Raji (cell line): ENCODE measurements at regions not wholly inside any gene's neighbourhood (a gene's known extent, or its start where the extent isn't known, plus 50 kb on each side); places are given as distances from the start of the nearest gene placed in this dataset.

ENCODE experiments used
- POLR2A ChIP-seq: IDR thresholded peaks from 2 replicates; pipeline ENCODE4 v1.6.1; 2011; ENCODE audit warnings: low read depth, low read length, control low read depth; ENCODE audit not compliant: insufficient read depth

DNA sequence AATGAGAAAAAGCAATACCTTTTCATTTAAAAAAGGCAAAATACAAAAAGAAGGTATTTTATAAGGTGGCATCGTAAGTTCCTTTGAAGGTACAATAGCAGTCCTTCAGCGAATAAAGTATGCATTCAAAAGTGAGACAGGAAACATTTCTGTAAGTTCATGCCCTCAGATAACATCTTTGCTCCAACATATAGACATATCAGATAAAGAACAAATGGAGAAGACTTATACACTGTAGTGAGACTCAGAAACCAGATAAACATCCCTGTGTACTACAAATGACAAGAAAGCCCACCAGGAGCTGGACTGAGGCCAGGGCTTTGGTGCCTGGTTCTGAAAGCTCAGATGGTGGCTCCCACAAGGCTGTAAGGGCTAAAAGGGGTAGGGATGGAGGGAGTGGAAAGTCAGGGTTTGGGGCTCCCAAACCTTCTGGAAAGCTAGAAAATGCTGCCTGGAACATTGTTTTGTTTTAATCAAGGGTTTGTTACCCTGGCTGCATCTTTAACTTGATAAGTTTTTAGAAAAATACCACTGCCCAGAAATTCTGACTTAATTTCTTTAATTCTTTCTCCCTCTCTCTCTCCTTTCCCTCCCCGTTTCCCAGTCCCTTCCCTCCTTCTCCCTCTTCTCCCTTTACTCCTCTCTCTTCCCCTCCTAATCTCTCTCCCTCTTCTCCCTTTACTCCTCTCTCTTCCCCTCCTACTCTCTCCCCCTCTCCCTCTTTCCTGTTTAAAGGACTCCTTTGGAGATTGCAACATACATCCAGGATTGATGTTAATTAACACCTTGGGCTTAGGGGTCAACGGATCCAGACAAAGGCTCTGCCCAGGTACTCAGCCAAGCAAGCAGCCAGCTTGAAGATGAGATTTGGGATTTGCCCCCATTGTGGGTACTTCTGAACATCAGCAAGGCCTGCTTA is 126.1 kb downstream of the AQP9 start:
- TF ChIP-seq POLR2A, result no peak

- no peak for TF ChIP-seq POLR2A
Measured at GRCh38 chr15:58267051-58267450, 128.9 kb downstream of the AQP9 start.

GRCh38 chr15:58268746-58269267 is 130.6 kb downstream of the AQP9 start:
- TF ChIP-seq POLR2A, result no peak

DNA sequence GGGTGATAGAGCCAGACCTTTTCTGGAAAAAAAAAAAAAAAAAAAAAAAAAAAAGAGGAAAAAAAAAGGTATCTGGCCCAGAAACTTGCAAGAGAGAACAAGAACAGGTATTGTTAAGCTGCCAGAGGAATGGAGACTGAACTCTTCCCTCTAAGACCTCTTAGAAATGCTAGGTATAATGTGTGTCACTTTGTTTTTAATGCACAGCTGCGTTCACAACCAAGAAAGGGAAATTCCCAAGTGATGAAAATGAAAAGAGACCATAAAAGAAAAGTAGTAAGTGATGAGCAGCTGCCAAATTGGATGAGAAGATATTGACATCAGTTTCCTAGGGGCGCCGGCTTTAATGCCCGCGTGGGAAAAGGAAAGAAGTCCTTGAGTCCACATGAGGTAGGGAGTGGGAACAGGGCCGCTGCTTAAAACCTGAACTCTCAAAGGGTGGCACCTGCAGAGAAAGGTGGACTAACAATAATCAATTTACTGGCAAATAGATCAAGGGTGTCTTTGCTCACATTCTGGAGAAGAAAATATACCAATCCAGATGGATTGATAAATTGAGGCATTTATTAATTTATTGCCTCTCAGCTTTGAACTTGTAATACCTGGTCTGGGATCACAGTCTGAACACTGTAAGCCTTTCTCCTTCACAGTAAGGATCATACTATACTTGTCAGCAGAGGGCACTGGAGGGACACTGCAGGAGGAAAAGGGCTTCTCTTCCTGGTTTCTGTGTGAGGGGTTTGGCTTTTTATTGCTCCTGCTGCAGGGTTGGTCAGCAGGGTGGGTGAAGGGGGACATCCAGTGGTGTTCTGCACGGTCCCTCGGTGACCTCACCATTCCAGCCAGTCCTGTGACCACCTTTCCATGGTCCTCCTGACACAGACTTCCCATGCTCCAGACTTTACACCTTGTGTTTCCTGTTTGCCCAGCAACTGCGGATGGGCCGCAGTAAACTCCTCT is 131.6 kb downstream of the AQP9 start:
- TF ChIP-seq POLR2A, result no peak

GRCh38 chr15:58271410-58271809 is 133.2 kb downstream of the AQP9 start:
- no peak for TF ChIP-seq POLR2A

- TF ChIP-seq POLR2A, result no peak
Measured at GRCh38 chr15:58273104-58273503, 134.9 kb downstream of the AQP9 start.

GRCh38 chr15:58274885-58275284 is 136.7 kb downstream of the AQP9 start:
- TF ChIP-seq POLR2A, result no peak

DNA sequence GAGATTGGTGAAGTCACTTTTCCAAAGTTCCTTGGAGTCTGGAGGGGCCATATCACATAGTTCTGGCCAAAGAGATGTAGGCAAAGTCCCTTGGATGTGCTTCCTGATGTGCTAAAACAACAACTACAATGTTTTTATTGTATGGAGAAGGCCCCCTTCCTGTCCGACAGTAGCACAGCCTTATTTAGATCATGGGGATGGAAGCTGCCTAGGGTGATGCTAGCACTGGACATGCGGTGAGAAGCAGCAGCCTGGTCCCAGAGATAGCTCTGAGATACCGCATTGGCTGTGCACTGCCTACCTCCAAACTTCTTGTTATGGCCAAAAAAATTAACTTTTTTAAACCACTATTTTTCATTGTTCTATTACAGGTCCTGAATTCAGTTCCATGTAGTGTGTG is 137.6 kb downstream of the AQP9 start:
- TF ChIP-seq POLR2A, result no peak

GRCh38 chr15:58276924-58277323 is 138.7 kb downstream of the AQP9 start:
- TF ChIP-seq POLR2A, result no peak

GRCh38 chr15:58277333-58277732 is 139.2 kb downstream of the AQP9 start:
- TF ChIP-seq POLR2A, result no peak

GRCh38 chr15:58279106-58279505 is 140.9 kb downstream of the AQP9 start:
- no peak for TF ChIP-seq POLR2A

DNA sequence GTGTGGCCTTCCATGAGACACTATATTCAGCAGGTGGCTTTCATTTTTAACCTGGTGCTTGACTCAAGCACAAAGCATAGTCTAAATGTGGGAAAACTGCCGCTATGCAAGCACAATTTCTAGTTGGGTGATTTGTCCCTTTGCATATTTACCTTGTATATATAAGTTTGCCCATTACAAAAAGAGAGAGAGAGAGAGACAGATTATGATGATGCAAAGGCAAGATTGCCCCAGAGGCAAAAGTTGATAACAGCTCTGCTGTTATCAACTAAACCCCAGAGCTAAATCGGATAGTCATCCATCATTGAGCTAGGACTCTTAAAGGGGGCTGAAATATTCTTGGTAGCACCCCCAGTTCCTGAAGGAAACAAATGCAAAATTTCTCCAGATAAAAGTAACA is 141.5 kb downstream of the AQP9 start:
- no peak for TF ChIP-seq POLR2A

- no peak for TF ChIP-seq POLR2A
Measured at GRCh38 chr15:58282060-58282708, 144.0 kb downstream of the AQP9 start.

- TF ChIP-seq POLR2A, result no peak
Measured at GRCh38 chr15:58283302-58283701, 145.1 kb downstream of the AQP9 start.

GRCh38 chr15:58284293-58284692 is 146.1 kb downstream of the AQP9 start:
- no peak for TF ChIP-seq POLR2A

GRCh38 chr15:58285212-58285920 is 146.4 kb upstream of the LIPC start:
- no peak for TF ChIP-seq POLR2A
